ENCODE measurements at regions not wholly inside any gene's neighbourhood (a gene's known extent, or its start where the extent isn't known, plus 50 kb on each side); places are given as distances from the start of the nearest gene placed in this dataset.

GRCh38 chr5:153390569-153390968 lies 99.9 kb upstream of the GRIA1 start:
- TF ChIP-seq, protein P1, sequence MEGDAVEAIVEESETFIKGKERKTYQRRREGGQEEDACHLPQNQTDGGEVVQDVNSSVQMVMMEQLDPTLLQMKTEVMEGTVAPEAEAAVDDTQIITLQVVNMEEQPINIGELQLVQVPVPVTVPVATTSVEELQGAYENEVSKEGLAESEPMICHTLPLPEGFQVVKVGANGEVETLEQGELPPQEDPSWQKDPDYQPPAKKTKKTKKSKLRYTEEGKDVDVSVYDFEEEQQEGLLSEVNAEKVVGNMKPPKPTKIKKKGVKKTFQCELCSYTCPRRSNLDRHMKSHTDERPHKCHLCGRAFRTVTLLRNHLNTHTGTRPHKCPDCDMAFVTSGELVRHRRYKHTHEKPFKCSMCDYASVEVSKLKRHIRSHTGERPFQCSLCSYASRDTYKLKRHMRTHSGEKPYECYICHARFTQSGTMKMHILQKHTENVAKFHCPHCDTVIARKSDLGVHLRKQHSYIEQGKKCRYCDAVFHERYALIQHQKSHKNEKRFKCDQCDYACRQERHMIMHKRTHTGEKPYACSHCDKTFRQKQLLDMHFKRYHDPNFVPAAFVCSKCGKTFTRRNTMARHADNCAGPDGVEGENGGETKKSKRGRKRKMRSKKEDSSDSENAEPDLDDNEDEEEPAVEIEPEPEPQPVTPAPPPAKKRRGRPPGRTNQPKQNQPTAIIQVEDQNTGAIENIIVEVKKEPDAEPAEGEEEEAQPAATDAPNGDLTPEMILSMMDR (IDR thresholded peaks at IDR 0.05), result no peak
- intact Hi-C loops (cut with DNase I), result no loop called here

GRCh38 chr5:153399595-153399994 lies 90.9 kb upstream of the GRIA1 start:
- H3K36me3 ChIP-seq, result no peaks in the 10 kb centered on the region
- H3K9me3 ChIP-seq, result no peaks in the 10 kb centered on the region
- H3K4me3 ChIP-seq, result no peak overlapping the region
- H3K27me3 ChIP-seq (ENCODE audit: low read depth), result no peaks in the 10 kb centered on the region
- TF ChIP-seq, protein P1 (IDR thresholded peaks at IDR 0.05), result no peak
- ATAC-seq (no peak), DNase-seq (no peak)
- H3K27ac ChIP-seq, result no peak overlapping the region
- intact Hi-C loops (cut with DNase I), result no loop called here
- H3K4me1 ChIP-seq, result no peaks in the 10 kb centered on the region

More at GRCh38 chr5:153390569-153390968, 99.9 kb upstream of the GRIA1 start:
- H3K27ac ChIP-seq, result no peak overlapping the region
- H3K4me3 ChIP-seq, result no peak overlapping the region
- no peaks in the 10 kb centered on the region for H3K4me1 ChIP-seq
- no peak for ATAC-seq
- no peaks in the 10 kb centered on the region for H3K27me3 ChIP-seq (ENCODE audit: low read depth)
- H3K36me3 ChIP-seq, result no peaks in the 10 kb centered on the region
- no peaks in the 10 kb centered on the region for H3K9me3 ChIP-seq
- DNase-seq, result no peak

GRCh38 chr5:153400931-153401330 lies 89.5 kb upstream of the GRIA1 start:
- no peak for ATAC-seq
- Histone ChIP-seq H3K4me1 (no peaks in the 10 kb centered on the region), H3K9me3 (no peaks in the 10 kb centered on the region), H3K36me3 (no peaks in the 10 kb centered on the region), H3K4me3 (no peak overlapping the region), H3K27ac (no peak overlapping the region), H3K27me3 (ENCODE audit: low read depth) (no peaks in the 10 kb centered on the region)
- intact Hi-C loops (cut with DNase I), result no loop called here
- TF ChIP-seq, protein P1 (IDR thresholded peaks at IDR 0.05), result no peak
- no peak for DNase-seq

GRCh38 chr5:153402550-153402949 lies 87.9 kb upstream of the GRIA1 start:
- TF ChIP-seq, protein P1 (IDR thresholded peaks at IDR 0.05), result no peak
- intact Hi-C loops (cut with DNase I), result no loop called here
- no peak for ATAC-seq

DNA sequence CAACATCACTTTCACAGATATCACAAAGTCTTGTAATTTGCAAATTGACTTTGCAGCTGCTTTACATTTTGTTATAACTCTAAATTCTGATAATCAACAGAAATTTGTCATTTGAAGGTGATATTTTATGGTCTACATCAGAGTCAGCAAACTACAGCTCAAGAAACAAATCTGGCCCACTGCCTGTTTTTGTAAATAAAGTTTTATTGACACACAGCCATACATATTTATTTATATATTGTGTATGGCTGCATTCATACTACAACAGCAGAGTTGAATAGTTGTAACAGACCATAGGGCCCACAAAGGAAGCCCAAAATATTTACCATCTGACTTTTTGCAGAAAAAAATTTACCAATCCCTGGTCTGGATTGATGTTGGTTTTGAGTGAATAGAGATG lies 87.0 kb upstream of the GRIA1 start:
- no peak overlapping the region for H3K27ac ChIP-seq
- no peaks in the 10 kb centered on the region for H3K36me3 ChIP-seq
- ATAC-seq, result no peak
- no peak for DNase-seq
- TF ChIP-seq, protein P1 (IDR thresholded peaks at IDR 0.05), result no peak
- H3K27me3 ChIP-seq (ENCODE audit: low read depth), result no peaks in the 10 kb centered on the region
- intact Hi-C loops (cut with DNase I), result no loop called here
- no peaks in the 10 kb centered on the region for H3K4me1 ChIP-seq
- no peaks in the 10 kb centered on the region for H3K9me3 ChIP-seq
- H3K4me3 ChIP-seq, result no peak overlapping the region

More at GRCh38 chr5:153402550-153402949, 87.9 kb upstream of the GRIA1 start:
- H3K36me3 ChIP-seq, result no peaks in the 10 kb centered on the region
- no peaks in the 10 kb centered on the region for H3K27me3 ChIP-seq (ENCODE audit: low read depth)
- no peaks in the 10 kb centered on the region for H3K9me3 ChIP-seq
- no peak overlapping the region for H3K4me3 ChIP-seq
- no peak overlapping the region for H3K27ac ChIP-seq
- H3K4me1 ChIP-seq, result no peaks in the 10 kb centered on the region
- no peak for DNase-seq

DNA sequence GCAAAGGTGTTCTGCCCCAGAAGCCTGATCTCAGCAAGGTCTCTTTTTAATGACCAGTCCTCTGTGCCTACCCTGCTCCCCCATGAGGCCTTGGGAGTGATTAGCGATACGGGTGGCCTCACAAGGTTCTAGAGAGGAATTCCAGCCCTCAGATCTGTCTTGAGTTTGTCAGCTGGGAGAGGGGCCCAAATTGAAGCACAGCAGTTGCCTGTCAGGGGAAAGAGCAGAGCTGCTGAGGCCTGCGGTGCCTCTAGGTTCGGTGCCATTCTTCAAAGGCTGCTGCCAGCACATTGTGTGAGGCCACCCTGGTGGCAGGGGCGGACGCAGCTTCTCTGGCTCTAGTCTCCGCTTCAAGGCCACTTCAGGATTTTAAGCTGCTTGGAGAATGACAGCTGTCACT lies 85.7 kb upstream of the GRIA1 start:
- Histone ChIP-seq H3K27ac (no peak overlapping the region), H3K27me3 (ENCODE audit: low read depth) (no peaks in the 10 kb centered on the region), H3K36me3 (no peaks in the 10 kb centered on the region), H3K4me1 (no peaks in the 10 kb centered on the region), H3K4me3 (no peak overlapping the region), H3K9me3 (no peaks in the 10 kb centered on the region)
- TF ChIP-seq, protein P1 (IDR thresholded peaks at IDR 0.05), result no peak
- no peak for ATAC-seq
- DNase-seq, result no peak
- intact Hi-C loops (cut with DNase I), result no loop called here

All from lower lobe of right lung (tissue), 2 donors.